ENCODE measurements at regions not wholly inside any gene's neighbourhood (a gene's known extent, or its start where the extent isn't known, plus 50 kb on each side); places are given as distances from the start of the nearest gene placed in this dataset.
"Not testable (repeated sequence)": the region's sequence is repeated elsewhere in the genome, so short reads cannot be mapped to it uniquely, and the experiment has no call there.

GRCh38 chr18:22510697-22511096 lies 93.0 kb upstream of the CTAGE1 start:
- Mint-ChIP-seq H3K36me3 (ENCODE audit: low read depth) (no peaks in the 10 kb centered on the region), H3K4me3 (no peak overlapping the region), H3K4me1 (ENCODE audit: low read depth) (no peaks in the 10 kb centered on the region), H3K9me3 (no peaks in the 10 kb centered on the region), H3K27ac (no peak overlapping the region), H3K27me3 (ENCODE audit: insufficient read depth) (no peaks in the 10 kb centered on the region)
- DNase-seq (ENCODE audit: low spot score): no peak
- intact Hi-C loops (cut with micrococcal nuclease): no loop called here

DNA sequence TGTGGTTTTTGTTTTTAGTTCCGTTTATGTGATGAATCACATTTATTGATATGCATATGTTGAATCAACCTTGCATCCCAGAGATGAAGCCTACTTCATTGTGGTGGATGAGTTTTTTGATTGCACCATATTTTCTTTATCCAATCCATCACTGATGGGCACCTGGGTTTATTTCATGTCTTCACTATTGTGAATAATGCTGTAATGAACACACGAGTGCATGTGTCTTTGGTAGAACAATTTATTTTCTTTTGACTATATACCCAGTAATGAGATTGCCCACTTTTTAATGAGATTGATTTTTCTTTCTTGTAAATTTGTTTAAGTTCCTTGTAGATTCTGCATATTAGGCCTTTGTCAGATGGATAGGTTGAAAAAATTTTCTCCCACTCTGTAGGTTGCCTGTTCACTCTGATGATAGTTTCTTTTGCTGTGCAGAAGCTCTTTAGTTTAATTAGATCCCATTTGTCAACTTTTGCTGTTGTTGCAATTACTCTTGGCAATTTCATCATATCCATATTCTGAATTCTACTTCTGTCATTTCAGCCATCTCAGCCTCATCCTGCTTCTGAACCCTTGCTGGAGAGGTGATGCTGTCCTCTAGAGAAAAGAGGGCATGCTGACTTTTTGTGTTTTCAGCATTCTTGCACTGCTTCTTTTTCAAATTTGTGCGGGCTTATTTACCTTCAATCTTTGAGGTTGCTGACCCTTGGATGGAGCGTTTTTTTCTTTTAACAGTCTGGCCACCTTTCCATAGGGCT lies 96.2 kb upstream of the CTAGE1 start:
- Mint-ChIP-seq H3K36me3 (ENCODE audit: low read depth) (no peaks in the 10 kb centered on the region), H3K9me3 (no peaks in the 10 kb centered on the region), H3K4me1 (ENCODE audit: low read depth) (no peaks in the 10 kb centered on the region), H3K4me3 (no peak overlapping the region), H3K27me3 (ENCODE audit: insufficient read depth) (no peaks in the 10 kb centered on the region), H3K27ac (no peak overlapping the region)
- intact Hi-C loops (cut with micrococcal nuclease): no loop called here
- DNase-seq (ENCODE audit: low spot score): no peak

- intact Hi-C loops (cut with micrococcal nuclease): no loop called here
- Mint-ChIP-seq H3K4me3 (no peak overlapping the region), H3K27ac (no peak overlapping the region), H3K9me3 (no peaks in the 10 kb centered on the region), H3K4me1 (ENCODE audit: low read depth) (no peaks in the 10 kb centered on the region), H3K27me3 (ENCODE audit: insufficient read depth) (no peaks in the 10 kb centered on the region), H3K36me3 (ENCODE audit: low read depth) (no peaks in the 10 kb centered on the region)
- no peak for DNase-seq (ENCODE audit: low spot score)
Observed at GRCh38 chr18:22514655-22515054, 96.9 kb upstream of the CTAGE1 start.

GRCh38 chr18:22515250-22515649 lies 97.5 kb upstream of the CTAGE1 start:
- no peak for DNase-seq (ENCODE audit: low spot score)
- intact Hi-C loops (cut with micrococcal nuclease): no loop called here
- H3K27ac Mint-ChIP-seq: no peak overlapping the region
- H3K9me3 Mint-ChIP-seq: no peaks in the 10 kb centered on the region
- H3K27me3 Mint-ChIP-seq (ENCODE audit: insufficient read depth): no peaks in the 10 kb centered on the region
- no peak overlapping the region for H3K4me3 Mint-ChIP-seq
- no peaks in the 10 kb centered on the region for H3K4me1 Mint-ChIP-seq (ENCODE audit: low read depth)
- no peaks in the 10 kb centered on the region for H3K36me3 Mint-ChIP-seq (ENCODE audit: low read depth)

DNA sequence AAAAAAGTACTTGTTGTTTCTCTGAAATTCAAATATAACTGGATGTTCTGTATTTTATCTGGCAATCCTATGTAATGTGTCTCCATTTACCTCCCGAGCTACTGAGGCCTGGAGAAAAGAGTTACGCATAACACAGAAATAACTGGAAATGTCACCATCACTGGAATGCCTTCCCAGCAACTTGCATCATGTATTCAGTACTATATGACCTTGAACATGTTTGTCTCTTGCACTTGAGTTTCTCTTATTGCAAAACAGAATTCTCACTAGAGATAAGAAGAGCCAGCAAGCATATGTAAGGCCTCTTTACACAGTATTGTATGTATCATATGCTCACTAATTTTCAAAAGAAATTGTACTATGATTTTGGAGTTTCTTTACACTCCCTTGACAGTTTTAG lies 99.6 kb upstream of the CTAGE1 start:
- intact Hi-C loops (cut with micrococcal nuclease): no loop called here
- Mint-ChIP-seq H3K9me3 (no peaks in the 10 kb centered on the region), H3K27ac (no peak overlapping the region), H3K4me1 (ENCODE audit: low read depth) (no peaks in the 10 kb centered on the region), H3K4me3 (no peak overlapping the region), H3K36me3 (ENCODE audit: low read depth) (no peaks in the 10 kb centered on the region), H3K27me3 (ENCODE audit: insufficient read depth) (no peaks in the 10 kb centered on the region)
- no peak for DNase-seq (ENCODE audit: low spot score)

DNA sequence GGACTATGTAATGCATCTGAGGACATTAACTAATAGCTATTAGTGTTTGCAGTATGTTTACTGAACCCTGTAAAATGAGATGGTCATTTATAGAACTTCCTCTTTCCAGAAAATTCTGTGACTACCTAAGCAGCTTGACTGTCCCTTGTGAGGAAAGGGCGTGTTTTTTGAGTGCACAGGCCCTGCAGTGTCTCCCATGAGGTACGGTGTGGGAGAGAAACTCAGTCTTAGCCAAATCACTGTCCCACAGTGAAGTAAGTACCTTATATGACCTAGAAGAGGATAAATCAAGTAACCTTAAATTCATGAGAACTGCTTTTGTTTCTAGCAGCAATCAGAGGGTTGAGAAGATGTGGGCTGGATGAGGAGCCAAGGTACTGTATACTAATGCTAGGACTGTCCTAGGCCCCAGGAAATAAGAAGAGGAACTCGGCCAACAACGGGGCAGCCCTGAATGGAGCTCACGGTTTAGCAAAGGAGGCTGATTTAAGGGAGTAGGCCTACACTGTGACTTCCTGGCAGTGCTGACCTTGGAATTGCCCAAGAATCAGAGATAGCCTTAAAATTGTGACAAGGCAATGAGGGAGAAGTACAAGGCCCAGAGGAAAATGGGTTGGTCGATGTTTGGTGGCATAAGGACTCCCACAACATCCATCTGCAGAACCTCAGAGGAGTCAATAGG lies 103.5 kb upstream of the CTAGE1 start:
- no peak overlapping the region for H3K27ac Mint-ChIP-seq
- no peaks in the 10 kb centered on the region for H3K9me3 Mint-ChIP-seq
- no peaks in the 10 kb centered on the region for H3K4me1 Mint-ChIP-seq (ENCODE audit: low read depth)
- intact Hi-C loops (cut with micrococcal nuclease): no loop called here
- H3K36me3 Mint-ChIP-seq (ENCODE audit: low read depth): no peaks in the 10 kb centered on the region
- no peaks in the 10 kb centered on the region for H3K27me3 Mint-ChIP-seq (ENCODE audit: insufficient read depth)
- no peak overlapping the region for H3K4me3 Mint-ChIP-seq
- DNase-seq (ENCODE audit: low spot score): no peak

- no peak for DNase-seq (ENCODE audit: low spot score)
- H3K4me3 Mint-ChIP-seq: no peak overlapping the region
- no peaks in the 10 kb centered on the region for H3K4me1 Mint-ChIP-seq (ENCODE audit: low read depth)
- H3K27me3 Mint-ChIP-seq (ENCODE audit: insufficient read depth): no peaks in the 10 kb centered on the region
- intact Hi-C loops (cut with micrococcal nuclease): no loop called here
- no peak overlapping the region for H3K27ac Mint-ChIP-seq
- H3K36me3 Mint-ChIP-seq (ENCODE audit: low read depth): no peaks in the 10 kb centered on the region
- peaks cover 5% of the 10 kb centered on the region for H3K9me3 Mint-ChIP-seq
Observed at GRCh38 chr18:22523481-22523880, 105.8 kb upstream of the CTAGE1 start.

DNA sequence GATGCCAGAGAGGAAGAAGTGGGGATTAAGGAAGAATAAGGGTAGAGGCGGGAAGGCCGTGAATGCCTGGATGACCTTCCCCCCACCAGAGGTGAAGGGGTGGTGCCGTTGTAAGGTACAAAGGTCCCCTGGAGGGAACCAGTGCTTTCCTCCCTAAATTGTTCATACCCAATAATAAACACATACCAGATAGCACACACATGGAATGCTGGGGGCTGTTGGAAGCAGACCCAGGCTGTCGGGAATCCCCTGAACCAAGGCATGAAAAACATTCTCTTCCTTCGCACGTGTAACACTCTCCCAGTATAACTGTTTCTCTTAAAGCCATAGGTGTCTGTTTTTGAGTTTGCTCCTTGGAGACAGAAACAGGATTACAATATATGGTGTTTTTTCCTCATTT lies 107.1 kb upstream of the CTAGE1 start:
- Mint-ChIP-seq H3K4me3 (no peak overlapping the region), H3K27ac (no peak overlapping the region), H3K36me3 (ENCODE audit: low read depth) (no peaks in the 10 kb centered on the region), H3K9me3 (peaks cover 5% of the 10 kb centered on the region), H3K27me3 (ENCODE audit: insufficient read depth) (no peaks in the 10 kb centered on the region), H3K4me1 (ENCODE audit: low read depth) (no peaks in the 10 kb centered on the region)
- intact Hi-C loops (cut with micrococcal nuclease): no loop called here
- no peak for DNase-seq (ENCODE audit: low spot score)

DNA sequence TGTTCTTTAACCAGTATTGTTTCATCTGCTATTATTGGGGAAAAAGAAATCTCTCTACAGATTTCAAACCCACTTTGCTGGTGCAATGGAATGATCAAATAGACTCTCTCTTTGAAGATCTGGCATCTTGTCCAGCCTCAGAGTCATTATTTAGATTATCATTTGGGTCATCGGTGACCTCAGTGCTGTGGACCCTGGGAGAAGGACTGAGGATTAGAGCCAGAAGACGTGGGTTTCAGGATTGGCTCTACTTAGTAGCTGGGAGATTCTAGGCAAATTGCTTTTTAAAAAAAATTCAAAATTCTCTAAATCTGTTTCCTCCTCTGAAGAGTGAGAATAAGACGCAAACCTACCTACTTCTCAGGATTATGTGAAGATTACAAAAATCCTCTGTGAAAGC lies 107.6 kb upstream of the CTAGE1 start:
- intact Hi-C loops (cut with micrococcal nuclease): no loop called here
- Mint-ChIP-seq H3K4me3 (no peak overlapping the region), H3K4me1 (ENCODE audit: low read depth) (no peaks in the 10 kb centered on the region)

DNA sequence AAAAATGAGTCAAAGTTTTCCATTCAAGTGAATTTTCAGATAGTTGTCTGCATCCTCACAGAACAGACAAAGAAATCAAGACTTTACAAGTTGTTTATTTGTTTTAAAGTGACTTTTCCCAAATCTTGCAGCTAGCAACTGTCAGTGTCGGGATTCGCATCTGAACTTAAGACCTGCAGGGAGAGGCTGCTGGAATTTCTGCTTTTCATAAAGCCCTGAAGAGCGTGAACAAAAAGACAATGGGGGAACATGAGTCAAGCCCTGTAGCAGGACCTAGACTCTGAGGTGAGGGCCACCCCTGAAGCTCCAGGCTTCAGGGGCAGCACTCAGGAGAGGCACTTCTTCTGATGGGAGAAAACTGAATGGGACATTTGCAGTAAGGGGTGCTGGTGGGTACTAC lies 108.2 kb upstream of the CTAGE1 start:
- intact Hi-C loops (cut with micrococcal nuclease): no loop called here
- Mint-ChIP-seq H3K27me3 (ENCODE audit: insufficient read depth) (no peaks in the 10 kb centered on the region), H3K4me3 (no peak overlapping the region), H3K9me3 (peaks cover 5% of the 10 kb centered on the region), H3K27ac (no peak overlapping the region), H3K36me3 (ENCODE audit: low read depth) (no peaks in the 10 kb centered on the region), H3K4me1 (ENCODE audit: low read depth) (no peaks in the 10 kb centered on the region)
- DNase-seq (ENCODE audit: low spot score): no peak

More for the DNA sequence above, 107.6 kb upstream of the CTAGE1 start:
- H3K27me3 Mint-ChIP-seq (ENCODE audit: insufficient read depth): no peaks in the 10 kb centered on the region
- H3K36me3 Mint-ChIP-seq (ENCODE audit: low read depth): no peaks in the 10 kb centered on the region
- no peak overlapping the region for H3K27ac Mint-ChIP-seq
- H3K9me3 Mint-ChIP-seq: peaks cover 5% of the 10 kb centered on the region
- DNase-seq (ENCODE audit: low spot score): no peak

DNA sequence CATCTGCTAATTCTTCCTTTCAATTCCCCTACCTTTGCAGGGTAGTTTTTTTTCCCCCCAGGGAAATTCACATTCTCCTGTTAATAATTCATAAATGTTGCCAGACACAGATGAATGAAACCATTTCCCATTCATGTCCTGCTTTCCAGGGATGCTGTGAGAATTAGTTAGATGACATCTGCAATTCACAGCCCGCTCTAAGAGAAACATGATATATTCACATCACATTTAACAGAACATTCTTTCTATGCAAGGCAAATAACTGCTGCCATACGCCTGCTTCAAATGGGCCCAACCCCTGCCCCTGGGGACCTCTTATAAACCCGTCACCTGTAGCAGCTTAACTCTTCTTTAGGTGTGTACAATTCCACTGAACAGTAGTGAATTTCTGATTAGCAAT lies 110.6 kb upstream of the CTAGE1 start:
- no peaks in the 10 kb centered on the region for H3K36me3 Mint-ChIP-seq (ENCODE audit: low read depth)
- H3K27me3 Mint-ChIP-seq (ENCODE audit: insufficient read depth): no peaks in the 10 kb centered on the region
- H3K4me3 Mint-ChIP-seq: no peak overlapping the region
- DNase-seq (ENCODE audit: low spot score): no peak
- intact Hi-C loops (cut with micrococcal nuclease): no loop called here
- peaks cover 5% of the 10 kb centered on the region for H3K9me3 Mint-ChIP-seq
- no peak overlapping the region for H3K27ac Mint-ChIP-seq
- H3K4me1 Mint-ChIP-seq (ENCODE audit: low read depth): no peaks in the 10 kb centered on the region

DNA sequence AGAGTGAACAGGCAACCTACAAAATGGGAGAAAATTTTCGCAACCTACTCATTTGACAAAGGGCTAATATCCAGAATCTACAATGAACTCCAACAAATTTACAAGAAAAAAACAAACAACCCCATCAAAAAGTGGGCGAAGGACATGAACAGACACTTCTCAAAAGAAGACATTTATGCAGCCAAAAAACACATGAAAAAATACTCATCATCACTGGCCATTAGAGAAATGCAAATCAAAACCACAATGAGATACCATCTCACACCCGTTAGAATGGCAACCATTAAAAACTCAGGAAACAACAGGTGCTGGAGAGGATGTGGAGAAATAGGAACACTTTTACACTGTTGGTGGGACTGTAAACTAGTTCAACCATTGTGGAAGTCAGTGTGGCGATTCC lies 117.0 kb upstream of the CTAGE1 start:
- intact Hi-C loops (cut with micrococcal nuclease); H3K9me3 Mint-ChIP-seq; H3K36me3 Mint-ChIP-seq (ENCODE audit: low read depth); H3K4me1 Mint-ChIP-seq (ENCODE audit: low read depth); H3K4me3 Mint-ChIP-seq; H3K27ac Mint-ChIP-seq; DNase-seq (ENCODE audit: low spot score); H3K27me3 Mint-ChIP-seq (ENCODE audit: insufficient read depth): not testable (repeated sequence)

DNA sequence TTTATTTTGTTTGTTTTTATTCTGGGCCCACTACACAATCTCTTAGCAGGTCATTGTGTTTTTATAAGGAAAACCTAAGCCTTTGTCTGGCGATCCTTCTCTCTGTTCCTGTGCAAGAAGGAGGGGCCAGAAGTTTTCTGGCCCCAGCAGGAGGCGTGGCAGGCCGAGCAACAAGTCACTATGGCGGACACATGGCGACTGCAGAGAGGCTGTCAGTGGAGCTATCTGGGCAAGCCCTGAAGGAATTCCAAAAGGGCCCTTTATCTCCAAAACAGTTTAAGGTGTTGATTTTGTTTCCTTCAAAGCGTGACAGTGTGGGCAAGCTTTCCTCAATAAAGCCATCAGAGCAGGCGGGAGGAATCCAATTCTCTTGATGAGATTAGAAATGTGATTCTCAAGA lies 118.8 kb upstream of the CTAGE1 start:
- DNase-seq (ENCODE audit: low spot score): no peak
- no peaks in the 10 kb centered on the region for H3K27me3 Mint-ChIP-seq (ENCODE audit: insufficient read depth)
- H3K9me3 Mint-ChIP-seq: no peaks in the 10 kb centered on the region
- no peak overlapping the region for H3K27ac Mint-ChIP-seq
- intact Hi-C loops (cut with micrococcal nuclease): no loop called here
- no peaks in the 10 kb centered on the region for H3K36me3 Mint-ChIP-seq (ENCODE audit: low read depth)
- H3K4me1 Mint-ChIP-seq (ENCODE audit: low read depth): no peaks in the 10 kb centered on the region
- H3K4me3 Mint-ChIP-seq: no peak overlapping the region

- no peak overlapping the region for H3K27ac Mint-ChIP-seq
- no peak overlapping the region for H3K4me3 Mint-ChIP-seq
- H3K36me3 Mint-ChIP-seq (ENCODE audit: low read depth): no peaks in the 10 kb centered on the region
- intact Hi-C loops (cut with micrococcal nuclease): no loop called here
- no peaks in the 10 kb centered on the region for H3K4me1 Mint-ChIP-seq (ENCODE audit: low read depth)
- H3K9me3 Mint-ChIP-seq: no peaks in the 10 kb centered on the region
- H3K27me3 Mint-ChIP-seq (ENCODE audit: insufficient read depth): no peaks in the 10 kb centered on the region
- DNase-seq (ENCODE audit: low spot score): no peak
Observed at GRCh38 chr18:22538426-22538825, 120.7 kb upstream of the CTAGE1 start.

Data from activated T-helper 1 cell treated with anti-CD3 and anti-CD28 coated beads, Interleukin-12 subunit alpha, Interleukin-12 subunit beta, Interleukin-2, Interleukin-4 antibody, amounts not matched to agents 30 ng/mL and 10 ng/mL and 1 ng/mL, durations not matched to agents 14 hours and 24 hours and 36 hours (primary cell).